HG03103 (cell line): ENCODE measurements at regions not wholly inside any gene's neighbourhood (a gene's known extent, or its start where the extent isn't known, plus 50 kb on each side); places are given as distances from the start of the nearest gene placed in this dataset.
"Not testable (repeated sequence)": the region's sequence is repeated elsewhere in the genome, so short reads cannot be mapped to it uniquely, and the experiment has no call there.

Experiments
- ATAC-seq: cut with Tn5 transposase; IDR thresholded peaks from one replicate; pipeline ENCODE4 v1.9.1; 2021; ENCODE audit warnings: low read depth; ENCODE audit not compliant: unreplicated experiment

DNA sequence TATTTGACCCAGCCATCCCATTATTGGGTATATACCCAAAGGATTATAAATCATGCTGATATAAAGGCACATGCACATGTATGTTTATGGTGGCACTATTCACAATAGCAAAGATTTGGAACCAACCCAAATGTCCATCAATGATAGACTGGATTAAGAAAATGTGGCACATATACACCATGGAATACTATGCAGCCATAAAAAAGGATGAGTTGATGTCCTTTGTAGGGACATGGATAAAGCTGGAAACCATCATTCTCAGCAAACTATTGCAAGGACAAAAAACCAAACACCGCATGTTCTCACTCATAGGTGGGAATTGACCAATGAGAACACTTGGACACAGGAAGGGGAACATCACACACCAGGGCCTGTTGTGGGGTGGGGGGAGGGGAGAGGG, 147.3 kb upstream of the STK26 start:
- not testable (repeated sequence) for ATAC-seq

DNA sequence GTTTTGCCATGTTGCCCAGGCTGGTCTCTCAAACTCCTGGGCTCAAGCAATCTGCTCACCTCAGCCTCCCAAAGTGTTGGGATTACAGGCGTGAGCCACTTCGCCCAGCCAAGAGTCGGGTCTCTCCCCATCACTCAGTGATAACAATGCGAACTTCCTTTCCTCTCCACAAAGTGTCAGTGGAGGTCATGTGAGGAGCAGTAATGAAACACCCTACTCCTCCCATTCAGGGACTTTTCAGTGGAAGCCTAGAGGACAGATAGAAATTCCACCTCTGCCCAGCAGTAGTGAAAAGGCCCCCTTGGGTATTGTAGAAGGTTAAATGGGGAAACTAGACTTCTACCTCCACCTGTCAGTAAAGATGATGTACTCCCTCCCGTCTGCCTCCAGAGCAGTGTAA, 141.9 kb upstream of the STK26 start:
- no peak for ATAC-seq

DNA sequence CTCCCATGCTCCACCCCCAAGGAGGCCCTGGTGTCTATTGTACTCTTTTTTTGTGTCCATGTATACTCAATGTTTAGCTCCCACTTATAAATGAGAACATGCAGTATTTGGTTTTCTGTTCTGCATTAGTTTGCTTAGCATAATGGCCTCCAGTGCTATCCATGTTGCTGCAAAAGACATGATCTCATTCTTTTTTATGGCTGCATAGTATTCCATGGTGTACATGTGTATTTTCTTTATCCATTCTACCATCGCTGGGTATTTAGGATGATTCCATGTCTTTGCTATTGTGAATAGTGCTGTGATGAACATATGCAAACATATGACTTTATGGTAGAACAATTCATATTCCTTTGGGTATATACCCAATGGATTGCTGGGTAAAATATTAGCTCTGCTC, 138.1 kb upstream of the STK26 start:
- ATAC-seq, result not testable (repeated sequence)

DNA sequence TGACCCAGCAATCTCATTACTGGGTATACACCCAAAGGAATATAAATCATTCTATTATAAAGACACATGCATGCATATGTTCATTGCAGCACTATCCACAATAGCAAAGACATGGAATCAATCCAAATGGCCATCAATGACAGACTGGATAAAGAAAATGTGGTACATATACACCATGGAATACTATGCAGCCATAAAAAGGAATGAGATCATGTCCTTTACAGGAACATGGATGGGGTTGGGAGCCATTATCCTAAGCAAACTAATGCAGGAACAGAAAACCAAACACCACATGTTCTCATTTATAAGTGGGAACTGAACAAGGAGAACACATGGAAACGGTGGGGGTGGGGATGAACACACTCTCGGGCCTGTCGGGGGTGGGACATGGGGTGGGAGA, 129.2 kb upstream of the STK26 start:
- not testable (repeated sequence) for ATAC-seq

DNA sequence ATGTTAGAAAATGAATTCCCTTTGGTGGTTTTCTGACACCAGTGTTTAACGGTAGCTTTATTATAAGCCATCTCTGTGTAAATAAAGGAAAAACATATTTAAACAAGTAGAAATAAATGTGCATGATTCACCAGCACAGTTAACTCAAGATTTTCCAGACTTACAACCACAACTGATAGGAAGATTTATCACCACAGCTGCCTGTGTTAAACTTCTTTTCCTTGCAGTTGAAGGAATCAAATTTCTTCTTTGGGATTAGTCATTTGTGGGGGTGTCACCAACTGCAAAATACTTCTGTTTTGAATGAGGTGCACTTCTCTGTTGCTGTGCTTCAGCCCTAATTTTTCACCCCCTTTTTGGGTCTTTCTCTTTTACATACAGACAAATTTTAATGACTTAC, 128.1 kb upstream of the STK26 start:
- ATAC-seq, result no peak

DNA sequence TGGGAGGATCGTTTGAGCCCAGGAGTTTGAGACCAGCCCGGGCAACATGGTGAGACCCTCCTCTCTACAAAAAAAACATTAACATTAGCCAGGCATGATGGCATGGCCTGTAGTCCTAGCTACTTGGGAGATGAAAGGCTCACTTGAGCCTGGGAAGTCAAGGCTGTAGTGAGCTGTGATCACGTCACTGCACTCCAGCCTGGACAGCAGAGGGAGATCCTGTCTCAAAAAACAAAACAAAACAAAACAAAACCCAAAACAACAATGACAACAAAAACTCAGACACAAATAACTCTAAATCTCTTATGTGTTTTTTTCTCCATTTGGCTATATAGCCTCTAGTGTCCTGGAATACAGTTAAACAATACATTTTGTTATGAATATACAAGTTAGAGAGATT, 127.3 kb upstream of the STK26 start:
- ATAC-seq, result no peak

DNA sequence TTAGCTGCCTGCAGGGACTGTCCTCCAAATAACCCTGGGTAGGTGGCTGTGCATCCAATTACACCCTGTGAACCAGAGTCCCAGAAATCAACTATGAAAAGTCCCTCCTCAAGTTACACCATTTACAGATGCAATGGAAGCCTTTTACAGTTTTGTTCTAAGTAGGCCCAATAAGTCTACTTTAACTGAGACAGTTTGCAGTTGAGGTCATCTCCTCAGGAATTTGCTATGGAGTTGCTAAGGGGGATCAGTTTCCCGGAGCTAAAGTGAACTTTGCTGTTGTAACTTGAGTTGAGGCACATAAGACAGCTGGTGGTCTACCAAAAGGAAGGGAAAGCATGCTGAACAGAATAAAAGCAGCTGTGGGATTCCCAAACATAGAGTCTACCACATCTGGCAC, 121.6 kb upstream of the STK26 start:
- ATAC-seq, result no peak

DNA sequence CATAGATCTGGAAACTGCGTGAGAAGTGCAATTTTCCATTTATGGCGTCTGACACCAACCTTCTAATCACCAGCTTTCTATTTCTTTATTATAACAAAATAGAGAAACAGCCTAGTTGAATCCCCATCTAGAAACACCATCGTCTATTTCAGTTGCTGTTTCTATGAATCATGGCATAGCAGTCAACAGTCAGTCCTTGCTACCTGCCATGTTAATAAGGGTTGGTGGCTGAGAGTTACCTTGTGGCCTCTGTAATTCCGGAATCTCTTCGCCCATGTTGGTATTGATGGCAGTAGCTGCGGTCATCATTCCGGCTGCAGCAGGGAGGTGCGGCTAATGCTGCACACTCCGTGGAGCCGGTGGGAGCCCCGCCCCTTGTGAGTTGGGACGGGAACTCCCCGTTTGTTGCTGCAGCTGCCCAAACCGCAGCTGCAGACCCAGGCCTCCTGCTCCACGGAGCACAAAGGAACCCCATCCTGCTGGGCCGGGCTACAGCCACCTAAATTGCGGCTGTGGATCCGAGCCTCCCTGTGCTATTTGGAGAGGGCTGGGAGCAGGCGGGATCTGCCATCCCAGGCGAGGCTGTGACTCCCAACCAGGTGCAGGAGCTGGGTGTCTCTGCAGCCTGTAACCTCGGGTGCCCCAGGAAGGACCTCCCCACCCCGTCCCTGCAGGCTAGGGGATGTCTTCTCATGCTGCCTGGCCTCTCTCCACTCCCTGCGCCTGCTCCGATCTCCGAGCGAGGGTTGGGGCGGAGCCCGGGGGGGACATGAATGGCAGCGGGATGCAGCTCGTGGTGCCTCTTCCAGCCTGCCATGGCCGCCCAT, 115.4 kb upstream of the STK26 start:
- no peak for ATAC-seq

DNA sequence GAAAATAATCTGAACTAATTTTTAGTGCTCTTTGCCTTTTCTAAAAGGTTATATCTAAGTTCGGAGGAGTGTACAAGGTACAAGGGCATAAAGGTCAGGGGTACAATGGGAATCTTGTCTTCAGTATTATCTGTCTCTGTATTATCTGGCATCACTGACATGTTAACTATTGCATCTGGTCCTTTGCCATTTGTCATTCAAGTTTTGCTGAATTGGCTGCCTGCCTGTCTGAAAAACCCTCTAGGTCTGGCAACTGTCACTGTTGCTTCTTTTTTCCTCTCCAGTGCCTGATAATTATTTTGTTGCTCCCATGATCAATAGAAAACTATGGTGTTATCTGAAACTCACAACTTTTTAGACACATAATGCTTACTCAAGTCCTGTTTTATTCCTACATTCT, 112.5 kb upstream of the STK26 start:
- ATAC-seq, result no peak

DNA sequence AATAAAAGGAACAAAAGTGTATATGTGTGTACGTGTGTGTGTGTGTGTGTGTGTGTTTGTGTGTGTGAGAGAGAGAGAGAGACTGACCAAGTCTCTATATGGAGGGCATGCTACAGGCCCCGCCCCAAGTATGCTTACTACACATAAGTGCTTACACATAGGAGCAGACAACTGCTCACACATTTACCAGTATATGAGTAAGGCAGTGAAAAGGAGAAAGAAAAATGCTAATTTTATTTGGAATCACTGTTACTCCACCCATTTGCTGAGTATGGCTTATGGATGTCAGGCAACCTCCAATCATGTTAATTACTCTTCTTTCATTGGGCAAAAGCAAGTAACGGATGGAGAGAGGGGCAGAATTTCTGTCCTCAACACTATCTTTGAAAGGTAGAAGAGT, 107.6 kb upstream of the STK26 start:
- no peak for ATAC-seq

DNA sequence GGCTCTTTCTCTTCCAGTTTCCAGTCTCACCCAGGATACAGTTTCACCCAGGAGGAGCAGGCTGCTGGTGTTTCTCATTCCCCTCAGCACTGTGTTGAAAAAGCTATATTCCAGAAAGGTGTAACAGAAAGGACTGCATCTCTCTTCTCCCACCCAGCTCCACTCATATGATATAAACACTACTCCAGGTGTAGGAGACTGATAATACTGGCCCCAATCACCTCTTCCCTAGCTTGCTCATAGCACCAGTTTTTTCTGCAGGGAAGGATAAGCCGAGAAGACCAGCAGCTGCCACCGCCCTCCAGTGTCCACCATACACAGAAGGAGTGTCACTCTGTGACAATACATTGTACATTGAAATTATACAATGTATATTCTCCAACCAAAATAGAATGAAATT, 105.5 kb upstream of the STK26 start:
- ATAC-seq, result no peak

DNA sequence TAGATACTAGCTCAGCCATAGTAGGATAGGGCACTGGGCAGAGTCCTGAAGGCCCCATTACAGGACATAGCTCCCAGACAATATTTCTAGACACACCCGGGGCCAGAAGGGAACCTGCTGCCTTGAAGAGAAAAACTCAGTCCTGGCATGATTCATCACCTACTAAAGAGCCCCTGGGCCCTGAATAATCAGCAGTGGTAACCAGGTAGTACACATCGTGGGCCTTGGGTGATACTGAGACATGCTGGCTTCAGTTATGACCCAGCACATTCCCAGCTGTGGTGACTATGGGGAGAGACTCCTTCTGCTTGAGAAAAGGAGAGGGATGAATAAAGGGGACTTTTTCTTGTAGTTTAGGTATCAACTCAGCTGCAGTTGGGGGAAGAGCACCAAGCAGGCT, 104.3 kb upstream of the STK26 start:
- no peak for ATAC-seq

DNA sequence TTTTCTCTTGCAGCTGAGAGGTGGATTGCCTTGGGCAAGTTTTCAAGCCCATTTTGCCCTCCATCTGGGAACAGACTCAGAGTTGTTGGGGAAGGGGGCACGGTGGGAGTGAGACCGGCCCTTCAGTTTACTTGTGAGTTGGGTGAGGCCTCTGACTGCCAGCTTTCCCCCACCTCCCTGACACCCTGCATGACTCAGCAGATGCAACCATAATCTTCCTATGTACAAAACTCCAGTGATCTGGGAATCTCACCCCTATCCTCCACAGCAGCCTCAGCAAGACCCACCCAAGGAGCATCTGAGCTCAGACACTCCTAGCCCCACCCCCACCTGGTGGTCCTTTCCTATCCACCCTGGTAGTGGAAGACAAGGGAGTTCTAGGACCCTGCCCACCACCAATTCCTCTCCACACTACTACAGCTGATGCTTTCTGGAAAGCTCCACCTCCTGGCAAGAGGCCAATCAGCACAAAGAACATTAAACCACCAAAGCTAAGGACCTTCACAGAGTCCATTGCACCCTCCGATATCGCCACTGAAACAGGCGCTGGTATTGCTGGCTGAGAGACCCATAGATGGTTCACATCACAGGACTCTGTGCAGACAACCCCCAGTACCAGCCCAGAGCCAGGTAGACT, 99.4 kb upstream of the STK26 start:
- no peak for ATAC-seq

DNA sequence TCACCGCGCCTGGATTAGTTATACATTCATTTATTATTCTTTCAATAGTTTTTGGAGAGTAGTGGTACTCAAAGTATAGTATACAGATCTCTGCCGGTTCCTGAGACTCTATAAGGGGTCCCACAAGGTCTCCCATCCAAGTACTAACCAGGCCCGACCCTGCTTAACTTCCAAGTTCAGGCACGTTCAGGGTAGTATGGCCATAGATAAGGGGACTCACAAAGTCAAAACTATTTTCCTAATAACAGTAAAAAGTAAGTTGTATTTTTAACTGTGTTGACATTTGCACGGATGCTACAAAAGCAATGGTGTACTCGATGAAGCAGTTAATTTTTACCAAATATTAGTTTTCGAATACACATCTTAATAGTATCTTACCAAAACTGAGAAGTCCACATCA, 84.4 kb upstream of the STK26 start:
- no peak for ATAC-seq

DNA sequence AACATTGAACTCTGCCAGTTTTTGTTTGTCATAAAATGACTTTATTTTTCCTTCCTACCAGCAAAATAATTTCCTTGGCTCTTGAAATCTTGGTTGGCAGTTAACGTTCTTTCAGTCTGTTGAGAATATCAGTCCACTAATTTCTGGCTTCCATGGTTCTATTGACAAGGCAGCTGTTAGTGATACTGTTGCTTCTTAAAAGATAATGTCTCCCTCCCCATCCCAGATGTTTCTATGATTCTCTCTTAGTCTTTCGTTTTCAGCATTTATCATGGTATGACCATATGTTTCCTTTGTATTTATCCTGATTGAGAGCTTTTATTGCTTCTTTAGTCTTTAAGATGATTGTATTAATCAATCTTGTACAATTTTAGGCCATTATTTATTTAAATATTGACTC, 81.1 kb upstream of the STK26 start:
- ATAC-seq, result no peak

DNA sequence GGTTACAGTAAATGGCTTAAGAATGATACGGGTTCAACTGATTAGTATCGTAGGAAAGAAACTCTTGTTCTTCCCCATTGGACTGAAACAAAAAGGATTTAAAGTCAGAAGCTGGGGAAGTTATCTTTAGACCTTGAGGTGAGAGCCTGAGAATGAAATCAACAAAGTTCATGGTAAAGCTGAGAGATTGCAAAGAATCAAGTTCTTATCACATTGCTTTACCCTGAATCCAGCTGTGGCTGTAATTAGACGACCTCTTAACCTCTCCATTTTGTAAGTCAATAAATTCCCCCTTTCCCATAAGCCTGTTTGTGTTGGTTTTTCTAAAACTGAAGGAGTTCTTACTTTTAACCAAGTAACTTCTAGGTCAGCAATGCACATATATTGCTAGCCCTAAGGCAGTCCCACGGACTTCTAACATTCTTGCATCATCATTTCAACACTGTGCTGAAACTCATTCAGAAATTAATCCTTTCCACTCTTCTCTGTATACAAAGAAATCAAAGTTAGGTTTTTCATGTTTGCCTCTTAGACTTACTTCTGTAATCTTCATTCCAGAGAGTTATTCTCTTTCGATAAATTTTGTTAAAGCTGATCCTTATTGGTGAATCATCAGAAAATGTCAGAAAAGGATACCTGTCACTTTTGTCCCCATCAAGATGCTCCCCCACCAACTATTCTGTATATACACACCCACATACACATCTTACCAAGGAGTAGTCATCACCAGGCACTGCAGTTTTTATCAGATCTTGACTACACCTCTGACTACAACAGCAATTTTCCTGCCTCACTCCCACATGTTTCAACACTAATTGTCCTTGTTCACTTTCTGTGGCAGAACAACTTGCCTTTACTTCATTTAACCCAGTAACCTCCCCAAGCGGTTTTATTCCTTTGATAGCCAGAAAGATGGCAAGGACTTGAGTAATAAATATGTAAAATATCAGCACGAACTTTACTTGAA, 77.9 kb upstream of the STK26 start:
- no peak for ATAC-seq

DNA sequence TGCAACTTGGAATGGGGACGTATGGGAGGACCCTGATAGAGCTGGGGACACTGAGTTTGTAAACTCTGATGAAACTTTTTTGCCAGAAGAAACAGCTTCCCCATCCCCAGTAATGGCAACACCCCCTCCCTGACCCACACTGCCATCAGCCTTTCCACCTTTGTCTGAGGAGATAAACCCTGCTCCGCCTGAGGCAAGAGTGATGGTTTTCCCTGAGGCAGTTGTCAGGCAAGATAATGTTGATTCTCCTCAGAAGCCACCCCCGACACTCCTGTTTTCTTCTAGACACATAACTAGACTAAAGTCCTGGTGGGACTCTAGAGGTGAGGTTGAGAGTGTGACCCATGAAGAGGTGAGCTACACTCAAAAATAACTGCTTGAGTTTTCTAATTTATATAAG, 71.9 kb upstream of the STK26 start:
- ATAC-seq, result no peak

DNA sequence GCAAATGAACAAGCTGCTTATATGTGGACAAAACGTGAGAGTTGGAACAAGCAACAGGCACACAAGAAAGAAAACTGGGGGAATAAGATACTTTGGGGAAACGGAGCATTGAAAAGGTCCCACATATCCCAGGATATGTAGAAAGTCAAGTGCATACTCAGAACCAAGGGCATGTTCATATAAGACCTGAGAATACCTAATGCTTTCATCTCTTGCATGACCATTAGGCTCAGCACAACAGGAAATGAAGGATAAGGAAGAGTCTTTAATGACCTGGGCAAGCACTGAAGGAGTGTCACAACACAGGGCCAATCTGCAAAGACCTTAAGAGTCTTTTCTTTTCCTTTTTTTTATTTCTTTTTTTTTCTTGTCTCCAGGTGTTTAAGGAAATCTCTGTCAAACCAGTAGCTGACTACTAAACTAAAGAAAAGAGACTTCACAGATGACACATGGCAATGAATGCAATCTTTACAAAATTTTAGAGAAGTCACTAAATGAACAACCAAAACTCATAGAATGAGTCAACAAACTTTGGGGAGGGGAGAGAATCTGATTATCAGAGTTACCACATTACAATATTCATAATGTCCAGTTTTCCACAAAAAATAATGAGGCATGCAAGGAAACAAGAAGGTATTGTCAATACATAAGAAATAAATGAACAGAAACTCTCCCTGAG, 67.9 kb upstream of the STK26 start:
- no peak for ATAC-seq

DNA sequence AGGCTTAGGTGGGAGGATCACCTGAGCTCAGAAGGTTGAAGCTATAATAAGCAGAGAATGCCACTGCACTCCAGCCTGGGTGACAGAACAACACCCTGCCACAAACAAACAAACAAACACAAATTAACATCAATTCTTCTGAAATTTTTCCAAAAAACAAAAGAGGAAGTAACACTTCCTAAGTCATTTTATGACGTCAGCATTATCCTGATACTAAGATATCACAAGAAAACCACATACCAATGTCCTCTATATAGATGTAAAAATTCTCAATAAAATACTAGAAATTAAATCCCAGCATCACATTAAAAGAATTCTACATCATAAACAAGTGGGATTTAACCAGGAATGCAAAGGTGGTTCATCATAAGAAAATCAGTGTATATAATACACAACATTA, 64.4 kb upstream of the STK26 start:
- ATAC-seq, result no peak

DNA sequence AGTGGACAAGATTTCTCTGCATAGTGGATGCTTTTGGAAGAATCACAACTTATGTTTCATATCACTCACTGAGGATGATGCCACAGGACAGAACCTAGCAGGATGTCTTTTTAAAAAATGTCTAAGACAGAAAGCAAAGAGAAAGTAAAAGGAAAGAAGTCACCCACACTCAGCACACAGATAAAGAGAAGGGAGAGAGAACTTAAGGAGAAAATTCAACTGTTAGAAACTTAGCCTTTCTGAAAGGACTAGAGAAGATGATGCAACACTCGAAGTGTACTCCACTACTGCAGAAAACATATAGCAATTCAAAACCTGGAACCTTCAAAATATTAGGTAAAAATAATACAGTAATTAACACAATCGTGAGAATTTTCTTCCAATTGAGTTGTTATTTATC, 52.8 kb upstream of the STK26 start:
- no peak for ATAC-seq
